Karpas-422 (cell line): ENCODE measurements at regions not wholly inside any gene's neighbourhood (a gene's known extent, or its start where the extent isn't known, plus 50 kb on each side); places are given as distances from the start of the nearest gene placed in this dataset.

Experiments used
- DNase-seq: peaks from one replicate; pipeline ENCODE4 v3.0.0-alpha.2; 2015
- H2AFZ ChIP-seq: fragments of 200-600 bp; sonication (generic); 2 replicates; pipeline ENCODE4 v1.6.1; 2014; ENCODE audit warnings: antibody characterized with exemption, low read length, mixed read lengths
- H3K27ac ChIP-seq: fragments of 200-600 bp; sonication (generic); 2 replicates; pipeline ENCODE4 v1.5.1; 2014; ENCODE audit warnings: mild to moderate bottlenecking, low read length, moderate library complexity
- H3K27me3 ChIP-seq: fragments of 200-600 bp; sonication (generic); 2 replicates; pipeline ENCODE4 v1.6.1; 2014; ENCODE audit warnings: low read length, mixed read lengths
- H3K36me3 ChIP-seq: fragments of 200-600 bp; sonication (generic); 2 replicates; pipeline ENCODE4 v1.6.1; 2014; ENCODE audit warnings: low read length, mixed read lengths; ENCODE audit not compliant: insufficient read depth
- H3K4me1 ChIP-seq: fragments of 200-600 bp; sonication (generic); 2 replicates; pipeline ENCODE4 v1.6.1; 2014; ENCODE audit warnings: mild to moderate bottlenecking, low read length, mixed read lengths
- H3K4me2 ChIP-seq: fragments of 200-600 bp; sonication (generic); 2 replicates; pipeline ENCODE4 v1.6.1; 2014; ENCODE audit warnings: low read length, low read depth, mild to moderate bottlenecking; ENCODE audit not compliant: poor library complexity, severe bottlenecking
- H3K4me3 ChIP-seq: fragments of 200-600 bp; sonication (generic); 2 replicates; pipeline ENCODE4 v1.5.1; 2014; ENCODE audit warnings: mild to moderate bottlenecking, antibody characterized with exemption, low read length, mixed read lengths
- H3K79me2 ChIP-seq: fragments of 200-600 bp; sonication (generic); 2 replicates; pipeline ENCODE4 v1.6.1; 2014; ENCODE audit warnings: mild to moderate bottlenecking, low read length, mixed read lengths
- H3K9ac ChIP-seq: fragments of 200-600 bp; sonication (generic); 2 replicates; pipeline ENCODE4 v1.6.0; 2014; ENCODE audit warnings: low read length
- H3K9me2 ChIP-seq: fragments of 200-600 bp; sonication (generic), shearing (Covaris generic); replicated peaks from 2 replicates; pipeline ENCODE4 v1.6.0; 2014; ENCODE audit warnings: mild to moderate bottlenecking, low read length, moderate library complexity; ENCODE audit not compliant: insufficient read depth
- H3K9me3 ChIP-seq: fragments of 300-700, 200-600 bp; sonication (generic); 2 replicates; pipeline ENCODE4 v1.6.1; 2014; ENCODE audit warnings: low read length, mixed read lengths
- H4K20me1 ChIP-seq: fragments of 200-600 bp; sonication (generic); 2 replicates; pipeline ENCODE4 v1.6.1; 2014; ENCODE audit warnings: mild to moderate bottlenecking, antibody characterized with exemption, low read length, low read depth; ENCODE audit not compliant: insufficient read depth

- no peak overlapping the region for H3K4me2 ChIP-seq
- no peak overlapping the region for H2AFZ ChIP-seq
- H3K9me2 ChIP-seq, result no peaks in the 10 kb centered on the region
- H3K9ac ChIP-seq, result no peak overlapping the region
- H3K27ac ChIP-seq, result no peak overlapping the region
- DNase-seq, result no peak
- no peaks in the 10 kb centered on the region for H3K36me3 ChIP-seq
- no peaks in the 10 kb centered on the region for H3K4me1 ChIP-seq
- H3K9me3 ChIP-seq, result no peaks in the 10 kb centered on the region
- H4K20me1 ChIP-seq, result no peaks in the 10 kb centered on the region
- no peaks in the 10 kb centered on the region for H3K79me2 ChIP-seq
- no peak overlapping the region for H3K4me3 ChIP-seq
- H3K27me3 ChIP-seq, result no peaks in the 10 kb centered on the region
Measured at GRCh38 chr2:220697011-220697410, 875.1 kb downstream of the EPHA4 start.

GRCh38 chr2:220701115-220701514 is 871.0 kb downstream of the EPHA4 start:
- H3K36me3 ChIP-seq, result no peaks in the 10 kb centered on the region
- no peaks in the 10 kb centered on the region for H3K79me2 ChIP-seq
- no peak overlapping the region for H3K4me2 ChIP-seq
- no peaks in the 10 kb centered on the region for H3K4me1 ChIP-seq
- H3K27me3 ChIP-seq, result no peaks in the 10 kb centered on the region
- H4K20me1 ChIP-seq, result no peaks in the 10 kb centered on the region
- no peak overlapping the region for H2AFZ ChIP-seq
- H3K9me2 ChIP-seq, result no peaks in the 10 kb centered on the region
- no peak for DNase-seq
- no peak overlapping the region for H3K4me3 ChIP-seq
- no peak overlapping the region for H3K9ac ChIP-seq
- H3K27ac ChIP-seq, result no peak overlapping the region
- H3K9me3 ChIP-seq, result no peaks in the 10 kb centered on the region

GRCh38 chr2:220703279-220703678 is 868.8 kb downstream of the EPHA4 start:
- Histone ChIP-seq H3K4me3 (no peak overlapping the region), H3K4me2 (no peak overlapping the region), H4K20me1 (no peaks in the 10 kb centered on the region), H3K4me1 (no peaks in the 10 kb centered on the region), H3K9me3 (no peaks in the 10 kb centered on the region), H3K27ac (no peak overlapping the region), H2AFZ (no peak overlapping the region), H3K27me3 (no peaks in the 10 kb centered on the region), H3K36me3 (no peaks in the 10 kb centered on the region), H3K79me2 (no peaks in the 10 kb centered on the region), H3K9ac (no peak overlapping the region), H3K9me2 (no peaks in the 10 kb centered on the region)
- DNase-seq, result no peak

GRCh38 chr2:220704081-220704480 is 868.0 kb downstream of the EPHA4 start:
- Histone ChIP-seq H3K4me1 (no peaks in the 10 kb centered on the region), H3K9me2 (no peaks in the 10 kb centered on the region), H3K9ac (no peak overlapping the region), H3K4me2 (no peak overlapping the region), H3K79me2 (no peaks in the 10 kb centered on the region), H3K9me3 (no peaks in the 10 kb centered on the region), H3K4me3 (no peak overlapping the region), H3K27ac (no peak overlapping the region), H3K27me3 (no peaks in the 10 kb centered on the region), H4K20me1 (no peaks in the 10 kb centered on the region), H3K36me3 (no peaks in the 10 kb centered on the region), H2AFZ (no peak overlapping the region)
- DNase-seq, result no peak

- H3K27me3 ChIP-seq, result no peaks in the 10 kb centered on the region
- H3K9me2 ChIP-seq, result no peaks in the 10 kb centered on the region
- no peak overlapping the region for H2AFZ ChIP-seq
- H3K4me1 ChIP-seq, result no peaks in the 10 kb centered on the region
- H3K9ac ChIP-seq, result no peak overlapping the region
- no peak for DNase-seq
- H3K4me3 ChIP-seq, result no peak overlapping the region
- no peaks in the 10 kb centered on the region for H3K9me3 ChIP-seq
- H3K4me2 ChIP-seq, result no peak overlapping the region
- no peaks in the 10 kb centered on the region for H3K36me3 ChIP-seq
- no peak overlapping the region for H3K27ac ChIP-seq
- no peaks in the 10 kb centered on the region for H3K79me2 ChIP-seq
- no peaks in the 10 kb centered on the region for H4K20me1 ChIP-seq
Measured at GRCh38 chr2:220704810-220705209, 867.3 kb downstream of the EPHA4 start.

- Histone ChIP-seq H3K4me1 (no peaks in the 10 kb centered on the region), H3K4me2 (no peak overlapping the region), H4K20me1 (no peaks in the 10 kb centered on the region), H3K4me3 (no peak overlapping the region), H3K27me3 (no peaks in the 10 kb centered on the region), H3K27ac (no peak overlapping the region), H3K36me3 (no peaks in the 10 kb centered on the region), H2AFZ (no peak overlapping the region), H3K9me3 (no peaks in the 10 kb centered on the region), H3K9me2 (no peaks in the 10 kb centered on the region), H3K79me2 (no peaks in the 10 kb centered on the region), H3K9ac (no peak overlapping the region)
- no peak for DNase-seq
Measured at GRCh38 chr2:220705678-220706077, 866.4 kb downstream of the EPHA4 start.

GRCh38 chr2:220707261-220707660 is 864.8 kb downstream of the EPHA4 start:
- Histone ChIP-seq H3K36me3 (no peaks in the 10 kb centered on the region), H3K9me3 (no peaks in the 10 kb centered on the region), H2AFZ (no peak overlapping the region), H3K4me3 (no peak overlapping the region), H3K4me1 (no peaks in the 10 kb centered on the region), H3K27me3 (no peaks in the 10 kb centered on the region), H3K9me2 (no peaks in the 10 kb centered on the region), H3K9ac (no peak overlapping the region), H3K79me2 (no peaks in the 10 kb centered on the region), H3K4me2 (no peak overlapping the region), H4K20me1 (no peaks in the 10 kb centered on the region), H3K27ac (no peak overlapping the region)
- DNase-seq, result no peak

- H3K79me2 ChIP-seq, result no peaks in the 10 kb centered on the region
Measured at GRCh38 chr2:220708366-220708765, 863.7 kb downstream of the EPHA4 start.

GRCh38 chr2:220717283-220717682 is 854.8 kb downstream of the EPHA4 start:
- Histone ChIP-seq H3K9me3 (no peaks in the 10 kb centered on the region), H3K4me1 (no peaks in the 10 kb centered on the region), H4K20me1 (no peaks in the 10 kb centered on the region), H3K4me3 (no peak overlapping the region), H3K9ac (no peak overlapping the region), H3K4me2 (no peak overlapping the region), H3K79me2 (no peaks in the 10 kb centered on the region), H3K27ac (no peak overlapping the region), H2AFZ (no peak overlapping the region), H3K9me2 (no peaks in the 10 kb centered on the region), H3K36me3 (no peaks in the 10 kb centered on the region), H3K27me3 (no peaks in the 10 kb centered on the region)
- no peak for DNase-seq

More at GRCh38 chr2:220708366-220708765, 863.7 kb downstream of the EPHA4 start:
- H3K9me2 ChIP-seq, result no peaks in the 10 kb centered on the region
- no peak overlapping the region for H3K4me2 ChIP-seq
- no peak overlapping the region for H3K9ac ChIP-seq
- no peak overlapping the region for H3K27ac ChIP-seq
- no peak overlapping the region for H3K4me3 ChIP-seq
- no peaks in the 10 kb centered on the region for H3K36me3 ChIP-seq
- H3K9me3 ChIP-seq, result no peaks in the 10 kb centered on the region
- H4K20me1 ChIP-seq, result no peaks in the 10 kb centered on the region
- no peak overlapping the region for H2AFZ ChIP-seq
- no peaks in the 10 kb centered on the region for H3K4me1 ChIP-seq
- no peaks in the 10 kb centered on the region for H3K27me3 ChIP-seq
- DNase-seq, result no peak
